ENCODE measurements at regions not wholly inside any gene's neighbourhood (a gene's known extent, or its start where the extent isn't known, plus 50 kb on each side); places are given as distances from the start of the nearest gene placed in this dataset.

- TF ChIP-seq CTCF (conservative IDR thresholded peaks at IDR 0.05; ENCODE audit: low read depth, low read length): no peak
- TF ChIP-seq EZH2 (IDR thresholded peaks at IDR 0.05; ENCODE audit: low read length, unreplicated experiment): no peak
Observed at GRCh38 chr6:2582268-2582667, 168.5 kb downstream of the MYLK4 start.

All from PC-3 (cell line).